Large intestine (tissue), 3 donors: ENCODE measurements at regions not wholly inside any gene's neighbourhood (a gene's known extent, or its start where the extent isn't known, plus 50 kb on each side); places are given as distances from the start of the nearest gene placed in this dataset.

Experiments
- DNase-seq, 2 donors: peaks; one replicate each; pipeline versions ENCODE4 v3.0.0 to v3.0.0-alpha.2; 2013
- H3K27ac ChIP-seq: one replicate; pipeline ENCODE4 v1.5.1; 2013; ENCODE audit warnings: low read length
- H3K27me3 ChIP-seq: 2 replicates; pipeline ENCODE4 v1.6.1; 2013; ENCODE audit warnings: low read length; ENCODE audit not compliant: control insufficient read depth, insufficient read depth
- H3K36me3 ChIP-seq: 2 replicates; pipeline ENCODE4 v1.6.1; 2013; ENCODE audit warnings: low read length; ENCODE audit not compliant: control insufficient read depth, insufficient read depth
- H3K4me1 ChIP-seq: one replicate; pipeline ENCODE4 v1.6.1; 2013; ENCODE audit warnings: low read length; ENCODE audit not compliant: control insufficient read depth, insufficient read depth
- H3K4me3 ChIP-seq: one replicate; pipeline ENCODE4 v1.5.1; 2013; ENCODE audit warnings: low read length
- H3K9me3 ChIP-seq: one replicate; pipeline ENCODE4 v1.6.1; 2013; ENCODE audit warnings: mild to moderate bottlenecking, low read depth, low read length, moderate library complexity; ENCODE audit not compliant: control insufficient read depth
- WGBS: methylation state at CpG from one replicate; pipeline ENCODE4 v1.1.5; 2013; ENCODE audit warnings: low lambda C conversion rate; ENCODE audit not compliant: insufficient coverage; 5-methylcytosine and 5-hydroxymethylcytosine counted together

DNA sequence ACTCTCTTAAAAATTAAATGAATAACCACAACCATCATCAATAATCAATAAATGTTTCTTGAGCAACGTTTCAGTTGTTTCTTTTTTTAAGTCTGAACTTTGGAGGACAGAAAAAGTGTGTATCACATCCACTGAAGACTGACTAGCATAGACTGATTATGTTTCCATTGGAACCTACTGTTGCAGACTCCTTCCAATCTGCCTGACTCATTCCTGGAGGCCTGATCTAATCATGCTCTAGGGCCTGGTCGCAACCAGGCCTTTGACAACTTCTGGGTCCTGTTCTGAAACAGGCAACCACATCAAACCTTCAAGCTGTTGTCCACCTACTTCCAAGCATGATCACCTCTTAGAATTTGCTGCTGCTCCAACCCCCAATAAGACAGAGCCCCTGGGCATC is 109.2 kb upstream of the NUDT7 start:
- no peaks in the 10 kb centered on the region for H3K27me3 ChIP-seq
- no peak overlapping the region for H3K4me3 ChIP-seq
- WGBS = no CpG with 5 or more reads among the region's 2 CpGs
- H3K9me3 ChIP-seq = no peaks in the 10 kb centered on the region
- DNase-seq = no peak
- no peak overlapping the region for H3K27ac ChIP-seq
- H3K4me1 ChIP-seq = no peaks in the 10 kb centered on the region
- H3K36me3 ChIP-seq = no peaks in the 10 kb centered on the region

DNA sequence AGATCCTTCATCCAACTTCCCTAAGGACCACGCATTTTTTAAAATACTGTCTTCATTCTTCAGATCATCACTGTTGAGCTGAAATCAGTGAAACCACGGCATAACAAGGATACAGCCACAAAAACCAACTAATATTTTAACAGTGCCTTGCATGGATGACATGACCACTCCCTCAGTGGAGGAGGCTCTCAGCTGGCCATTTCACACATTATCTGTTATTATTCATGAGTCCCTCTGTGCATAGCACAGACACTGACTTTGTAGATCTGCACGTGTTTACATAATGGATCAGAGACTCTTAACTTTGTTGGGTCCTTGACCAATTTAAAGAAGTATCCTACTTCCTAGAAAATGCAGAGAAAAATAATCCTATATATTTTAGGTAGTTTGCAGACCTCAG is 104.8 kb upstream of the NUDT7 start:
- no peaks in the 10 kb centered on the region for H3K27me3 ChIP-seq
- no peak for DNase-seq
- WGBS = 100% methylated on average over 1 of the region's 3 CpGs

DNA sequence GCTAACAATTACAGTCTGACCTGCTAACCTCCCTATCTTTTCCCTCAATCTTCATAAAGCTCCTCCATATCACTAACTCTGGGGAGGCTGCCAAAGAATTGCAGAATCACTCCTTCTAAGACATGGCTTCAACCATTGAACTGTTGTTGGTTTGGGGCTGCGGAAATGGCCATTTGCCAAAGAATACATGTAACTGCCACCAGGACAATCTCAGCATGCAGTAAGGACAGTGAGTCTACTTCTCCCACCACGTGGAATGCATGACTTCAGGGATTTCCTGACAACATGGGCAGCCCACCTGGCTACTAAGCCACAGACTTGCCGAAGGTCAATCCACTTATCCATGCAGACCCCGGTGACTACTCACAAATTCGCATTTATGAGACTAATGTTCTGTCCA is 104.3 kb upstream of the NUDT7 start:
- Histone ChIP-seq H3K9me3 (no peaks in the 10 kb centered on the region), H3K36me3 (no peaks in the 10 kb centered on the region), H3K4me1 (no peaks in the 10 kb centered on the region), H3K27me3 (no peaks in the 10 kb centered on the region), H3K4me3 (no peak overlapping the region), H3K27ac (no peak overlapping the region)
- no peak for DNase-seq
- no CpG with 5 or more reads among the region's 5 CpGs for WGBS

More for the DNA sequence above, 104.8 kb upstream of the NUDT7 start:
- Histone ChIP-seq H3K27ac (no peak overlapping the region), H3K9me3 (no peaks in the 10 kb centered on the region), H3K4me1 (no peaks in the 10 kb centered on the region), H3K4me3 (no peak overlapping the region), H3K36me3 (no peaks in the 10 kb centered on the region)

GRCh38 chr16:77618951-77619350 is 103.4 kb upstream of the NUDT7 start:
- no peak overlapping the region for H3K27ac ChIP-seq
- no peaks in the 10 kb centered on the region for H3K4me1 ChIP-seq
- no peak overlapping the region for H3K4me3 ChIP-seq
- WGBS = 100% methylated on average over 3 of the region's 5 CpGs
- H3K9me3 ChIP-seq = no peaks in the 10 kb centered on the region
- no peaks in the 10 kb centered on the region for H3K36me3 ChIP-seq
- no peak for DNase-seq
- no peaks in the 10 kb centered on the region for H3K27me3 ChIP-seq

DNA sequence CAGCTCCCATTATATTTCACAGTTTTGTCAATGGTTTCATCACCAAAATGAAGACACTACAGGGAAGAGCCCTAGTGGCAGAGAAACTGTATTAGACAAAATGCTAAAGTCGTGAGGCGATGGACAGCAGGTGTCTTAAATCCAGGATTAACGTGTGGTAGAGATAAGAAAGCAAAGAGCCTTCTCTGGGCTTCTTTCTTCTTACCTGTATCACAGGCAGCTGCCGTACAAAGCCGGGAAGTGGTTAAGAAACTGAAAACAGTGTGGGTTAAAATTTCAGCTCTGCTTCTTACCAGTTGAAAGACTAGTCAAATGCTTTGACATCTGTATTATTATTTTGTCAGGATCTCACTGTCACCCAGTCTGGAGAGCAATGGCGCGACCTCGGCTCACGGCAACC is 98.2 kb upstream of the NUDT7 start:
- Histone ChIP-seq H3K9me3 (no peaks in the 10 kb centered on the region), H3K4me3 (no peak overlapping the region), H3K27me3 (no peaks in the 10 kb centered on the region), H3K4me1 (no peaks in the 10 kb centered on the region), H3K36me3 (no peaks in the 10 kb centered on the region), H3K27ac (no peak overlapping the region)
- 67% methylated on average over 3 of the region's 9 CpGs for WGBS
- no peak for DNase-seq

DNA sequence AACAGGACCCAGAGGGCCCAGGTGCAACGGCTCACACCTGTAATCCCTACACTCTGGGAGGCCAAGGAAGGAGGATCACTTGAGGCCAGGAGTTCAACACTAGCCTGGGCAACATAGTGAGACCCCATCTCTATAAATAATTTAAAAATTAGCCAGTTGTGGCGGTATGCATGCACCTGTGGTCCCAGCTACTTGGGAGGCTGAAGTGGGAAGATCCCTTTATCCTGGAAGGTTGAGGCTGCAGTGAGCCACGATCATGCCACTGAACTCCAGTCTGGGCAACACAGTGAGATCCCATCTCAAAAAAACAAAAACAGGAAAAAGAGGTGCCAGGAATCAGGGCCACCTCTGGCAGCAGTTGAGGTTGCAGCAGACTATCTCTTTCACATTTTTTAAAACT is 85.7 kb upstream of the NUDT7 start:
- no peak overlapping the region for H3K4me3 ChIP-seq
- H3K36me3 ChIP-seq = no peaks in the 10 kb centered on the region
- no peak for DNase-seq
- no peak overlapping the region for H3K27ac ChIP-seq
- H3K4me1 ChIP-seq = no peaks in the 10 kb centered on the region
- WGBS = no CpG with 5 or more reads among the region's 3 CpGs
- no peaks in the 10 kb centered on the region for H3K9me3 ChIP-seq
- no peaks in the 10 kb centered on the region for H3K27me3 ChIP-seq

- no peak for DNase-seq
- Histone ChIP-seq H3K4me3 (no peak overlapping the region), H3K9me3 (no peaks in the 10 kb centered on the region), H3K36me3 (no peaks in the 10 kb centered on the region), H3K27me3 (no peaks in the 10 kb centered on the region), H3K27ac (no peak overlapping the region), H3K4me1 (no peaks in the 10 kb centered on the region)
- WGBS = 100% methylated on average over 2 of the region's 6 CpGs
These were observed 84.4 kb upstream of the NUDT7 start for GRCh38 chr16:77637940-77638339.

DNA sequence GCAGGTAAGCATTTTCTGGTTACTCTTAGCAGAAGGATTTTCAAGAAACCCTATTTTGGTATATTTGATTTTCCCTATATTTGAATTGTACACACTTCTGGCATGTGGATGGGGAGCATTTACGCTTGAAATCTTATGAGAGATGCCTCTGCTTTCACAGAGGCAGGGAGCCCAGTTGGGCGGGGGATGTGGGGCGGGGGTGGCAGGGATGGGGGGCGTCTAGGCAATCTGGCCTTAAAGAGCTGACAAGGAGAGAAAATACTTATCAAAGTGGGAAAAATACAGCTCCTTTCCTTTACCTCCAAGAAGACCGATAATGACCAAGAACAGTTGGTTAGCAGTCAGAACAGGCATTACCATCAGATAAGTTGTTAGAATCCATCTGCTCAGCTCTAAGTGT is 79.1 kb upstream of the NUDT7 start:
- no peak overlapping the region for H3K4me3 ChIP-seq
- H3K36me3 ChIP-seq = no peaks in the 10 kb centered on the region
- no peaks in the 10 kb centered on the region for H3K9me3 ChIP-seq
- no CpG with 5 or more reads among the region's 5 CpGs for WGBS
- no peak for DNase-seq
- no peak overlapping the region for H3K27ac ChIP-seq
- H3K27me3 ChIP-seq = no peaks in the 10 kb centered on the region
- H3K4me1 ChIP-seq = no peaks in the 10 kb centered on the region

DNA sequence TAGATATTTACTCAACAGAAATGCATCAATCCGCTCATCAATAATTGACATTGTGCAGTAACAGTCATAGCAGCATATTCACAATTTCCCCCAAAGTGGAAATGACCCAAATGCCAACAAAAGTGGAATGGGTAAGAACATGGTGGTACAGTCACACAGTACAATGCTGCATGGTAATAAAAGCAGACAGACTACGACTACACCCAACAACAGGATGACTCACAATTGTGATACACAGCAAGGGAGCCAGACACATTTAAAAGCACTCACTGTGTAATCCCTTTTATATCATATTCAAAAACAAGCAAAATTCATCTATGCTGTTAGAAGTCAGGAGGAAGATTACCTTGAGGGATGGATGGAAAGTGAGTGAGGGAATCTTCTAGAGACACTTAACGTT is 76.5 kb upstream of the NUDT7 start:
- H3K4me3 ChIP-seq = no peak overlapping the region
- DNase-seq = no peak
- no peaks in the 10 kb centered on the region for H3K27me3 ChIP-seq
- H3K9me3 ChIP-seq = no peaks in the 10 kb centered on the region
- no CpG with 5 or more reads among the region's 3 CpGs for WGBS
- H3K4me1 ChIP-seq = no peaks in the 10 kb centered on the region
- no peak overlapping the region for H3K27ac ChIP-seq
- no peaks in the 10 kb centered on the region for H3K36me3 ChIP-seq

DNA sequence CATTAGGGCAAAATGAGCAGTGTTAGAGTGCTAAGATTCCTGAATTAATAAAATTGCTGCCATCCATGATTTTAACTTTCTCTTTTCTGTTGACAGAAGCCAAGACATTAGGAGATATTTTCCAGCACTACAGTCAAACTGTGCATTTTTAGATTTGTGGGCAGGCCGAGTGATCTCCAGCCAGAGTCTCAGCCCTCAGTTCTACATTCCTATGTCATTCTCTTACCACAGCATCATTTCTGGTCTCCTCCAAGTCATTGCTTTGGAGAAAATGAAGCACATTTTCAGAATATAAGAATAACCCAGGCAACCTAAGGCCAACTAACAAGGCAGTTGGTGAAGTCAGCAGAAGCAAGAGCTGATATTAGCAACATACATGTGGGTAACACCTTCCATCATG is 74.6 kb upstream of the NUDT7 start:
- Histone ChIP-seq H3K36me3 (no peaks in the 10 kb centered on the region), H3K27me3 (no peaks in the 10 kb centered on the region), H3K4me3 (no peak overlapping the region), H3K4me1 (no peaks in the 10 kb centered on the region), H3K9me3 (no peaks in the 10 kb centered on the region), H3K27ac (no peak overlapping the region)
- WGBS = no CpG with 5 or more reads among the region's 1 CpG
- DNase-seq = no peak

- H3K4me1 ChIP-seq = no peaks in the 10 kb centered on the region
- H3K4me3 ChIP-seq = no peak overlapping the region
- WGBS = 66% methylated on average over 3 of the region's 3 CpGs
- H3K27me3 ChIP-seq = no peaks in the 10 kb centered on the region
- no peaks in the 10 kb centered on the region for H3K36me3 ChIP-seq
- no peak overlapping the region for H3K27ac ChIP-seq
- no peaks in the 10 kb centered on the region for H3K9me3 ChIP-seq
- no peak for DNase-seq
These were observed 71.6 kb upstream of the NUDT7 start for GRCh38 chr16:77650761-77651160.
